ENCODE measurements at regions not wholly inside any gene's neighbourhood (a gene's known extent, or its start where the extent isn't known, plus 50 kb on each side); places are given as distances from the start of the nearest gene placed in this dataset.
A peak's percentile ranks its signal among the peaks of the same experiment; 100 is the strongest.

DNA sequence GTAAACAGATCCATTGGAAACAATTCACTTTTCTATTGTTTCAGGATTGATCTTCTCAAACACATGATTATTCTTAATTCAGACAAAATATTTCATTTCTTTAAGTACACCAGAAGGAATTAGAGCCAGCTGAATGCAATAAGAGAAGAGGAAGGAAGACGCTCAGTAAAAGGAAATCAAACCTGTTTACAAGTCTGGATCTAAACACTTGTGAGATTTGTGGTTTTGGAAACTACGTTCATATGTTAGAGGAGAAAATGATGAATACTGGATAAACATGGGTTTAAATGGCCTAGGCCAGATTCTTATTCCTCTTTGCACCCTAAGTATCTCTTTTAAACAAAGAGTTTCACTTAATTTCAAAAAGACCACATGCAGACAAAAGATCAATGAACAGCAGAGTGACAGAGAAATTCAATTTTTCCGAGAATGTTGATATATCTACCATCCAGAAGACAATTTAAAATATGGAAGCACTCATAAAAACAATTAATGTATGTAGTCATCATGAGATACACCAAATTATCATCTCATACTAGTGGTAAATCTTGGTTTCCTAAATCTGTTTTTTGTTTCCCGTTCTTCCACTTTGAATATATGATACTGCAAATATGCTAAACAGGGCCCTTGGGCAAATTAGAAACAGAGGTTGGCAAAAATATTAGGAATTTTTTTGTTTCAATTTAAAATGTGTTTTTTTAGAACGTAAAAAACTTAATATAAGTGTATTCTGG, 703.5 kb upstream of the CITED2 start:
- no peak for DNase-seq
- in situ Hi-C loops (cut with MboI; ENCODE audit: low pct_unique_long_range_greater_than_20kb, low sequenced_read_pairs), result no loop called here

DNA sequence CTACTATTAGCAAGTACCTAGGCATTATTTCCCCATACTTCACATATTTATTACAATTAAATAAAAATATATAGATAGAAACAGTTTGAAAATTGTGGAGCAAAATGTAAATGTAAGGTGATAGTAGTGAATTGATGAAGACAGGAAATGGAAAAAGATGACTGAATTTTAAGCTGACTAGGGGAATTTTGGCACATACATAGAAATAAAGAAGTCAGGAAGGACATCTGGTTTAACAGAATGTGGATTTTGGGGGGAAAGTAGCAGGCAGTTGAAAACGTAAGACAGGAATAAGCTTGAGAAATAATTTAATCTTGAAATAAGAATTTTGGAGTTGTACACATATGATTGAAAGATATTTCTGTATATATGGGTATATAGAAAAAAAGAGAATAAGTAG, 701.7 kb upstream of the CITED2 start:
- in situ Hi-C loops (cut with MboI; ENCODE audit: low pct_unique_long_range_greater_than_20kb, low sequenced_read_pairs), result no loop called here
- no peak for DNase-seq

DNA sequence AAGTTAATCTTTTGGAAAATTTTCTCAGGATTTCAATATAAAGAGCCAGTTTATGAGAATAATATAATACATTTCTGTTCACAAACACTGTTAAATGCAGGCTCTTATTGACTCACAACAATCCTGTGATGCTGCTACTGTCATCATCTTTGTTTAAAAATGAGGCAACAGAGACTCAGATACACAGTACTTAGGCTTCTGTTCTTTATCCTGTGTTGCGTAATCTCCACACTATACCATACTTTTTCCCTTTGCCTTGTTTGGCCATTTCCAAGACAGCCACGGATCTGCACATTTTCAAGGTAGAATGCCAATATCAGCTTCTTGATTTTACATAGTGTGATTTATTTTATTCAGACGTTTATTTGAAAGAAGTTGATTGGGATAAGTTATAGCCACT, 699.0 kb upstream of the CITED2 start:
- no peak for DNase-seq
- in situ Hi-C loops (cut with MboI; ENCODE audit: low pct_unique_long_range_greater_than_20kb, low sequenced_read_pairs), result no loop called here

DNA sequence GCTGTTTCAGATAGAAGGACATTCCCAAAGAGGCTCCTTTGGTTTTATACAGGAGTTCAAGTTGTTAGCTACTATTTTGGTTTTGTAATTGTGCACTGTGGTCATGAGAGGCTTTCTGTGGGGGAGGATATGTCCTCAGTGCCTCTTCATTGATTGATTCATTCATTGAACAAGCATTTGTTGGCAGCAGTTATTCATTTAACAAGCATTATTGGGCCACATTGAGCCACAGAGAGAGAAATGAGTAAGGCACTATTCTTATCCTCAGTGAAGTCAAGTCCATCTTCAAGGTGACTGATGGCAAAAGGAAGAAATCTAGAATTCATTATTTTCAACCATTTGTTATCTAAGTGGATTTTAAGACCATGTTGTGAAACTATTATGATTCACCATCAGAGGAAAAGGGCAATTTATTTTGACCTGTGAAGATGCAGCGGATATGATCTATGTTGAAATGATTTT, 697.2 kb upstream of the CITED2 start:
- in situ Hi-C loops (cut with MboI; ENCODE audit: low pct_unique_long_range_greater_than_20kb, low sequenced_read_pairs), result no loop called here

DNA sequence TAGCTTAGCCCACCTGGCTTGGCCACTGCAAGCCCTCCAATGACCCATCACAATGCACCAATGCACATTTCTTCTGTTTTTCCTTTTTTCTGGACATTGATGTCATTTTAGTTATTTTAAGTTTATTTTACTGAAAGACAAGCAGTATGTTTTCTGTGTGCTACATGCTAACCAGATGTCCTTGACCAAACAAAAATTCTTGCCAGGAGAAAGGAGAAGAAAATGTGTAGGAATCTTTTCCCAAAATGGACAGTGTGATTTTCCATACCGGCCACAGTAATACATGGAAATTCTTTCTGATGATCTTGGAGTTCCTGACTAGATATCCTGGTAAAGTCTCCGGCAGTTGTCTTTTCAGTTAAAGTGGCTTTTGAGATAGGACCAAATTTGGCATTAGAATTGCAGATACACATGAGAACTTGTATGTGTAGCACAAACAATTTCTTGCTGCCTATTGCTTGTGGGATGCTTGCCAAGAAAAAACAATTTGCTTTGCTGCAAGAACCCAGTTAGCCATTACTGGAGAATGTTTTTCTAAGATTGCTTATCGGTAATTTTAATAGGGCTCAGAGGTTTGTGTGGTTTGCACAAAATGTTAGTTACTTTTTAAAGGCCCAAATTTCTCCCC, 696.5 kb upstream of the CITED2 start:
- DNase-seq, result no peak

More for the DNA sequence above, 697.2 kb upstream of the CITED2 start:
- DNase-seq, result no peak

DNA sequence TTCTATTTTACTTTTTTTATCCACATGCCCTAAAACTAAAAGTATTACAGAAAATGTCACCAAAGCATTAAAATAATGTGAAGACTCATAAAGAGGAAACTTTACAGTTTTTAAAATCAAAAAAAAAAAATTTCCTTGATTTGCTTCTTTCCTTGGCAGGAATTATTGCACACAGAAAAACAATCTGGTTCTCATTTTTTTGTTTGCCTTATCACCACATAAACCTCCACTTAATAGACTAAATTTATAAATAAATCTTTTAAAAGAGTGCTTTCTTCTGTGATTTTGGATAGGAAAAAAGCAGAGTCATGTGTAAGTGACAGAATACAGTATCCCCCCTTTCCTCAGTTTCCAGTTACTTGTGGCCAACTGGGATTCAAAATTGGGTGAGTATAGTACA, 695.1 kb upstream of the CITED2 start:
- in situ Hi-C loops (cut with MboI; ENCODE audit: low pct_unique_long_range_greater_than_20kb, low sequenced_read_pairs), result no loop called here
- DNase-seq, result no peak

More for the DNA sequence above, 696.5 kb upstream of the CITED2 start:
- in situ Hi-C loops (cut with MboI; ENCODE audit: low pct_unique_long_range_greater_than_20kb, low sequenced_read_pairs), result no loop called here

DNA sequence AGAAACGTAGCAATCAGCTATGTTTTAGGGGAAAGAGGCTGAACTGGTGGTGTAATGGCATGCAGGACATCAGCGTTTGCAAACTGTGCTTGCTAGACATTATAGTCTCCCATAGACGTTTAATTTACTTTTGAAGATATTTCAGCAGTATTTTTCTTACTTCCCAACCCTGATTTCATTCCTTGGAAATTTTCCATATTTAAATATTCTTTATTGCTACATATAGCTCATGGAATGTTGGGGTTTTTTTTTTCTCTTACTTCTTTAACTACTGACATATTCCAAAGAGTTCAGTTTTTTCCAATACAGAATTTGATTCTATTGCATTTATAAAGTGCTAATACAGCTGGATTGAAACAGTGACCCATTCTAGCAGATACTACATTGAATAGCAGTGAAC, 694.4 kb upstream of the CITED2 start:
- in situ Hi-C loops (cut with MboI; ENCODE audit: low pct_unique_long_range_greater_than_20kb, low sequenced_read_pairs), result no loop called here

DNA sequence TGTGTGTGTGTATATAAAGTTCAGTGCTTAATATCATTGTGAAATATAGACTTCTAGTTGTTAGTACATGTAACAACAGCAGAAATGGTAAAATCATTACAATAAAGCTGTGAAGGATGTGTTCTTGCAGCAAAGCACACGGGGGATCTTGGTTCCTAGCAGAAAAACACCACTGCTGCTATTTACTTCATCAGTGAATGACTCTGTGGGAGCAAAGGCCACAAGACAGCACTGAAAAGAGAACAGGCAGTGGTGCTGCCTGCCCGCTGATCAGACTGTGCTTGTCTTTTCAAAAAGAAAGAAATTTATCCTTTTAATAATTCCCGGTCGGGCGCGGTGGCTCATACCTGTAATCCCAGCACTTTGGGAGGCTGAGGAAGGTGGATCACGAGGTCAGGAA, 689.9 kb upstream of the CITED2 start:
- in situ Hi-C loops (cut with MboI; ENCODE audit: low pct_unique_long_range_greater_than_20kb, low sequenced_read_pairs), result no loop called here
- DNase-seq, result no peak

More for the DNA sequence above, 694.4 kb upstream of the CITED2 start:
- no peak for DNase-seq

DNA sequence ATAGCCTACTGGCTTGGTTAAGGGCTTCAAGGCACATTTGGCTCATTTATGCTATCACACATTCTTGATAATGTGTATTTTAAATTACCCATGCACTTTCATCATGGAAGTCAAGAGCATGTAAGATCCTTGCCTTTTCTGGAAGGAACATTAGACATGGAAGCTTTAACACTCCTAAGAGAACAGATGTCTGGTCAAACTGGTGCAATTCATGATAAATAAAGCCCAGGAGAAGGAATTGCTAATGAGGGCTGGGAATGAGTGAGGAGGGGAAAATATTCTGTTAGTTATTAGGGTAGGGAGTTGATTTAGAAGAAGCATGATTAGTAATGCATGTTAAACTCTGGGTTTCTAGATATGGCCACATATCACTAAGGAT, 688.6 kb upstream of the CITED2 start:
- DNase-seq, result no peak
- in situ Hi-C loops (cut with MboI; ENCODE audit: low pct_unique_long_range_greater_than_20kb, low sequenced_read_pairs), result no loop called here

DNA sequence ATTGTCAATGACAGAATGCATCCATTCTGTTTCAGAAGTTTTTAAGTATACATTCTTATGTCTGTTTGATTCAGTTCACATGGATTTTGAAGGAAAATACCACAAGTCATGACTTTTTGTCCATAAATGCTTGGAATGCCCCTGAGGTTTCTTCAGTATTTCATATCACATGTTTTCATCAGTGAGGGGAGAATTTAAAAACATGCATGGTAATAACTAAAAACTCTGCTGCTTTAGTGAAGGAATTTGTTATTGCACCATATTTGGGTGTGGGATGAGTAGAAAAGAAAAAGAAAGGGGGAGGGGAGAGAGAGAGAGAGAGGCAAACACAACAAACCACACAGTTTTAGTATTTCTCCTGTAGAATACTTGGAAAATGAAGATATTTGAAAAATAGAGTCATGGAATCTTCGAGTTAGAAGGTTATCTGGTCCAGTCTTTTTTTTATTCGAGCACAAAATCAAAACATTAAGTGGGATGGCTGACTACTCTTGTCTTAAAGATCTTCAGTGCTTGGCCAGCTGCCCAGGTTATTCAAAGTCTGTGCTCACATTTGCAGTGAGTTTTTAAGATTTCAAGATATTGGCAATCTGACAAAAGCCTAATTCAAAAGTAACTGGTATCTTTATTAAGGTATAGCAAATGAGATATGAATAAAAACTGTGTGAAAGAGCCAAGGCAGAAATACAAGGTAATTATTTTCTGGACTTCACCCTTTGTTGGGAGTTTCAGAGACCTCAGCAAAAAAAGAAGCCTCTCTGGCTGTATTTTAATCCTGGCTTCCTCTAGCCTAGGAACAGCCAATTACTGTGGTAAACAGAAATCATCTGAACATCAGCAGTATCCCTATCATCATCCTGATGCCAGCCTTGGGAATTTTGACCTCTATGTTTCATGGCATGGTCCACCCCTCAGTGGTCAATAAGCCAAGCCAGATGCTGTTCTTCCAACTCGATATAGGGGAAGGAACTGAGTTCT, 687.9 kb upstream of the CITED2 start:
- in situ Hi-C loops (cut with MboI; ENCODE audit: low pct_unique_long_range_greater_than_20kb, low sequenced_read_pairs), result no loop called here
- DNase-seq, result no peak

DNA sequence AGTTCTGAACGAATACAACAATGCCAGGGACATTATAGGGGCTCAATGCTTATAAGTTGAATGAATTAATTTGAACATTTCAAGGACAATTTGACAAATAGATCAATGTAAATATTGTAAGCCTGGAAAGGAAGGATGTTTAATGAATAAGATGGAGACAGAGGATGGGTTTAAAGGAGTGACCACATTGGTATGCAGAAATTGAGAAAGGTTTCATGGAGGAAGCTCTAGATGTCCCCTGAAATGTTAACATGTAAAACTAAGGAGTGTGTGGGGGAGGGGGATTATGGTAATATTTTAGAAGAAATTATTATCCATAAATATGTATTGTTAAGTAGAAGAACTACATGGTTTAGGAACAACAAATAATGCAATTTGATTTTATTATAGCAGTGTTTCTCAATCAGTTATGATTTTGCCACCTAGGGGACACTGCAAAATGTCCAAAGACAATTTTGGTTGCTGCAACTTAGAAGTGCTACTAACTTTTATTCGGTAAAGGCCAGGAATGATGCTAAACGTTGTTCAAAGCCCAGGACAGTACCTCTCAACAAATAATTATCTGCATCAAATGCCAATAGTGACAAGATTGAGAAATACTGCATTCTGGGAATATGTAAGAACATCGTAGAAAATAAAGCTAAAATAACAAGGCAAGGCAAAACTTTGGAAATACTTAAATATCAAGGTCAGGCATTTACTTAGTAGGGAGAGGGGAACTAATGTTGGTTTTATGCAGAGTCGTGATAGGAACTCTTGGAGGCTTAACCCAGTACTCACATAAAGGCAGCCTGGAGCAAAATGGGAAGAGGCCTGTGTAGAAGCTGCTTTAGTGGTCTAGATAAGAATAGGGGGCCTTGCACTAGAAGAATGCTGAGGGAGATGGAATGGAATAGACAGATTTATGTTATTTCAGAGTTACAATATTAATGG, 686.9 kb upstream of the CITED2 start:
- DNase-seq, result no peak
- in situ Hi-C loops (cut with MboI; ENCODE audit: low pct_unique_long_range_greater_than_20kb, low sequenced_read_pairs), result no loop called here

DNA sequence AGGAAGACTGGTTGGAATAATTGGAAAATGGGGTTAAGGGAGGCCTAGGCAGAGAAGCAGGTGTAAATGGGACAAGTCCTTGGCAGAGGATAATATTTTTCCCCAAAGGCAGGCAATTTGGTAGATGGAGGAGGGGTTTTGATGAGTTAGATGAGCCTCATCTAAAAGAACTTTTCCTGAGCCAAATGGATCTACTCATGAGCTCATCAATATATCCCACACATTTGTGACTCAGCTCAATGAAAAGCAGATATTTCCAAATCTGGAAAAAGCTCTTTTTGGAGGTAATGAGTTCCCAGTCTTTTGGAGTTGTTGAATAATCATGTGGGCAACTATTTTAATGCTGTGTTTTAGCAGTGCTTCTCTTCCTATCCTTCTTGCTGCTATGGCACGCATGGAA, 685.5 kb upstream of the CITED2 start:
- in situ Hi-C loops (cut with MboI; ENCODE audit: low pct_unique_long_range_greater_than_20kb, low sequenced_read_pairs), result no loop called here
- DNase-seq, result no peak

DNA sequence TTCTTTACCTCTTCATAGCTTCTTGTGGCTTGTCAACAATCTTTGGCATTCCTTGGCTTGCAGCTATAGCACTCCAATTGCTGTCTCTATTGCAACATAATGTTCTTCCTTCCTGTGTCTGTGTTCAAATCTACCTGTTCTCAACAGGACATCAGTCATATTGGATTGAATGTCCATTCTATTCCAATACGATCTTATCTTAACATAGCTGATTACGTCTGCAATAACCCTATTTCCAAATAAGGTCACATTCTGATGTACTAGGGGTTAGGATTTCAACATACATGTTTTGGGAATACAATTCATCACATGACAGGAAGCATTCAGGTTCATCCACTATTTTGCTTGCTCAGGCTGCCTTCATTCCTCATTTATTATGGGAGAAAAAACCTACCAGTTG, 684.4 kb upstream of the CITED2 start:
- in situ Hi-C loops (cut with MboI; ENCODE audit: low pct_unique_long_range_greater_than_20kb, low sequenced_read_pairs), result no loop called here
- no peak for DNase-seq

DNA sequence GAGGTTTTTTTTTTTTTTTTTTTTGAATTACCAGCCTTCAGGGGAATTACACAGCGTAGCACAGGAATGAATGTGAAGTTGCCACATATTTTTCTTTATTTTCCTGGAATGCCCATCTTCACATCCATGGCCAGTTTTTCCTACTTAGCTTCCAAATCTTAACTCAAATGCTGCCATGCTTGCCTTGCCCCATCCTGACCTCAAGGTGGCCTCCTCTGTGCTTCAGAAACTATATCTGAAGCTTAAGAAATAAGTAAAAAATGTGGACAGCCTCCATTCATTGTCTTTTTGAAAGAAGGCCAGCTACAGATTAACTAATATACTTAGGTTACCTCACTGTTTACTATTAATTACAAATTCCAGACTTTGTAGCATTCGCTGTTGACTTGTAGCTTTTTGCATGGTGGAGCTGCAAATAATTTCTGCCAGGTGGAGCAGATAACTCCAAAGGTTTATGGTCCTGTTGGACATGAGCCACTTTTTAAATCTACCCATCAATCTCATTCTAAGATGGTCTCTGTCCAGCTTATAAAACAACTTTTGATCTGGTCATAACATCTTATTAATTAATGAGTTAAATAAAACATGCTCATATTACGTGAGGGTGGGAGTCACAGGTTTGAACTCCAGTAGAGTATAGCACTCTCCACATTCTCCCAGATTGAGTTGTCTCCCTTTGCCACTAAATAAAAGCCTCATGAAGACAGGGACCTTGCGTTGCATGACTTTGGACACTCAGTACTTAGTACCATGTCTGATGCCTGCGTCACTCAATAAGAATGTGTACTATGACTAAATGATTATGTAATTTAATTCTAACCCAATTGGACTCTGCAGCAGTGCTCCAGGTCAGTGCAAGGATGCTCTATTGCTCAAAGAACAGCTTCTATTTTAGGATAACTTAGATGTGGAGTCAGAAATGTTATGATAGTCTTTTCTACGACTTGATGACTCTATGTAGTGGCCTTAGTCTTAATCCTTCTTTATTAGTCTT, 678.6 kb upstream of the CITED2 start:
- peak; percentile 35 for DNase-seq

DNA sequence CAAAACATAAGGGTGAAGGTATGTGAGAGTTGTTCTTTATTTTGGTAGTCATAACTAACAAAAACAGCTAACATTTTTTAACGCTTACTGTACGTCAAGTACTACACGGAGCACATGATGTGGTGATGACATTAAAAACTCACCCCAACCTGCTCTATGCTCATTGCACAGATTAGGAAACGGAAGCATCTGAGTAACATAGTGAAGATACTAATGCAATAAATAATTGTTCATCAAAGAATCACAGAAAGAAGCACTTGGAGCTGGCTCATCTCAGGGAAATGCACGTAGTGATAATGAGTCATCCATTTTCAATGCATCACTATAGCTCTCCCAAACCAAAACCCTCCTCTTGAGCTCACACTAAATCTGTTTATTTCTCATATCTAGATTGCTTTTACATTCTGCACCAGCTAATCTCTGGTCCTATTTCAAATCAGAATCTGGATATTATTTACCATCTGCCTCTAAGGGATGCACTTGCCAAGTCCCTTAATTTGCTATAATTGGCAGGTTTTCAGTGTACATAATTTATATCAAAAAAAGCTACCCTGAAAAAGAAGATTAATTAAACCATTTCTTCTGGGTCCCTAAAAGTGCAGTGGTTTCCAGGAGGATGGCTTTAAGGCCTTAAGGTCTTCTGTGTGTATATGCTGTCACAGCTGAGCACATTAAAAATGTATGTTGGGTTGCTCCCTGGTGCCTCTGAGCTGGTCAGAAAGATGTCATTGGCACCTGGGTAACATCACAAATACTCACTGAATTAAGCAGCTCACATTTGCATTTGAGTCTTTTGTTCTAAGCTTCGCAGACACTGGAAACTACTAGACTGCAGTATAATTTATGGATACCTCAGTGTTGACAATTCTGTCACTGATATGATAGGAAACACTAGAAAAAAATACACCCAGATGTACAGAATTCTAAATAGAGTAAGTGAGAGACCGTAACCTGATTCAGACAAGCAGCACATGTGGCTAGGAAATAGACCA, 677.4 kb upstream of the CITED2 start:
- in situ Hi-C loops (cut with MboI; ENCODE audit: low pct_unique_long_range_greater_than_20kb, low sequenced_read_pairs), result no loop called here
- no peak for DNase-seq

More for the DNA sequence above, 678.6 kb upstream of the CITED2 start:
- in situ Hi-C loops (cut with MboI; ENCODE audit: low pct_unique_long_range_greater_than_20kb, low sequenced_read_pairs), result no loop called here

DNA sequence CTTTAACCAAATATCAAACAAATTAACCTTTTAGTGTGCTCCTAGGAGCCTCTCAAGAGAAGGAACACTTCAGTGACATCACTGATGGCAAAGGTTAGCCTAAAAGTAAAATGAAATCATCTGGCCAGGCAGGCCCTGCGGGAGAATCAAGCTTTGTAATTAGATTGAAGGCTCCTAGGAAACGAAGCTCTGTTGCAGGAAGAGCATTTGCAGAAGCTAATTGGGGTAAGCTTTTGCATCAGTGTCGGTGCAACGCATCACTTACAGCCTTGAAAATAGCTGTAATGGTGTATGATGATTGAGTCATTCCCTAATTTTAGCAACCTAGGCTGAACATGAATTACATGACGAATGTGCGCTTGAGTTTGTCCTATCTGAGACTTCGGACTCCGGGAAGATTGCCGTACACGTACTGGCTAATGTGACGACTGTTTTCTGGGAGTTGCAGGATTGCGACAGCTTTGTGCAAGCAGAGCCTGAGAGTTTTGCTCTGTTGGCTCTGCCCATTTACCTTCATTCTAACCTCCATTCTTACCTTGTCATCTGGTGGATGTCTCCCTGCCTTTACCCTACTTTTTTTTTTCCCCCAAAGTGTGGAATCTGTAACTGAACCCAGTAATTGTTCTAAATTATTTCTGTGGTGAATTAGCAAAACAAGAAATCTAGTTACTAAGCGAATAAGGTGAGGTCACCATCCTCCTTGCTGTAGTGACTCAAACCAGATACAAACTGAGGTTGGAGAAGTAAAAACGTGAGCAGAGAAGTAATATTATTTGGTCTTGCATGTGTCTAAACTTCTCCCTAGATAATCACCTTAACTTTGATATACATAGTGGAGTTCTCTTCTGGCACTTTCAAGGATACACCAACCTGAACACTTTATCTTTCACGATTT, 675.9 kb upstream of the CITED2 start:
- DNase-seq, result no peak
- in situ Hi-C loops (cut with MboI; ENCODE audit: low pct_unique_long_range_greater_than_20kb, low sequenced_read_pairs), result no loop called here
